Left colon (tissue), 2 donors: ENCODE measurements at regions not wholly inside any gene's neighbourhood (a gene's known extent, or its start where the extent isn't known, plus 50 kb on each side); places are given as distances from the start of the nearest gene placed in this dataset.
A peak's percentile ranks its signal among the peaks of the same experiment; 100 is the strongest.
"Not testable (repeated sequence)": the region's sequence is repeated elsewhere in the genome, so short reads cannot be mapped to it uniquely, and the experiment has no call there.

ENCODE experiments used
- ATAC-seq: fragments of 200-7000 bp; cut with Tn5 transposase; one replicate; pipeline ENCODE4 v1.9.1; 2020; ENCODE audit warnings: mild to moderate bottlenecking, moderate library complexity
- DNase-seq, 2 donors: peaks; one replicate each; pipeline ENCODE4 v3.0.0-alpha.2; 2020
- intact Hi-C, 2 donors: fragments of 100-400 bp; cut with DNase I in 1 of 2; cut with micrococcal nuclease in 1 of 2; formaldehyde crosslinking; loops; one replicate each; pipeline versions ENCODE4 v1.11.2 to v1.14.0; 2022; cut with DNase I, micrococcal nuclease
- donor health status: DM: no; HTN: no; CAD: no.
- donor health status: DM: yes; HTN: yes; CAD: no.

GRCh38 chr15:60237446-60237845 is 160.3 kb downstream of the ANXA2 start:
- DNase-seq (no peak), ATAC-seq (no peak)
- intact Hi-C loops, result no loop called here

GRCh38 chr15:60243769-60244168 is 154.0 kb downstream of the ANXA2 start:
- no peak for DNase-seq
- intact Hi-C loops, result no loop called here
- ATAC-seq, result no peak

DNA sequence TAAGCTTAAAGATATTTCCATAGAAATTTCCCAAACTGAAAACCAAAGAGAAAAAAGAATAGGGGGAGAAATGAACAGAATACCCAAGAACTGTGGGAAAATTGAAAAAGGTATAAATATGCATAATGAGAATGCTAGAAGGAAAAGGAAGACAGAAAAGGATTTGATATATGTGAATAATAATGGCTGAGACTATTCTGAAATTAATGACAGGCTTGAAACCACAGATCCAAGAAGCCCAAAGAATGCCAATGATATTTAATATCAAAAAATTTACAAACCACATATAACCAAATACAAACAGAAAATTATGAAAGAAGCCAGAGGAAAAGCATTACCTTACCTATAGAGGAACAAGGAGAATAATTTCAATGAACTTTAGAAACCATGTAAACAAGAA is 153.0 kb downstream of the ANXA2 start:
- intact Hi-C loops, result no loop called here
- ATAC-seq (no peak), DNase-seq (no peak)

- no peak for DNase-seq
- no peak for ATAC-seq
- intact Hi-C loops, result no loop called here
Observed at GRCh38 chr15:60250316-60250715, 147.5 kb downstream of the ANXA2 start.

DNA sequence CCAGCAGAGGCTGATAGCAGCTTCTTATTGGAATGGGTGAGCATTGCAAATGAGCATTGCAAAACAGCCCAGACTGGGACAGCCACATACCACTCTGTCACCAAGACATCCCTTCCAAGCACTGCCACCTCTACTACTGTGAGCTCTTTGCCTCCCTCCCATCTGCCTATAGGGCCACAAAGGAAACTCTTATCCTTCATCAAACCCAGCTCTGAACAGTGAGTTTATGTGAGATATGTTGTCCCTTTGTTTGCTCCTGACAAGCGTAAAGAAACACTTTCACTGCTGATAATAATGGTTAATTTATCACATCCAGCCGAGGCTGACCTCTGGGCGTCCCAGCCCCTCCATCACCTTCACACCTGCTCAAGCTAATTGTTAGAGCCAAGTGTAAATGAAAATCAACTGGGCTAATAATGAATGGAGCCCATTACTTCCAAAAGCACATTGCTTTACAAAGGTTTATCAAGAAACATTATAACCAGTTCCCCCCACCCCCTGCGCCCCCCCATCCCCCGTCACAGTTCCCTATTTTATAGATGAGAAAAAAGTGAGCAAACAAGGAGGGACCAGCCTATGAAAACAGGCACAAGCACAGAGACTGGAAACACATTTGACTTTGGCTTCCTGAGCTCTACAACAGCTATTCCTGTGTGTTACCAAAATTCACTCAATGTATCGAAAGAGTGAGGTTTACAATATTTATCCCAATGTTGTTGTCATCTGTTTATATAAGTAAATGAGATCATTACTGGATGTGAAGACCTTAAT is 146.3 kb downstream of the ANXA2 start:
- ATAC-seq, result no peak
- no peak for DNase-seq
- intact Hi-C loops, result no loop called here

DNA sequence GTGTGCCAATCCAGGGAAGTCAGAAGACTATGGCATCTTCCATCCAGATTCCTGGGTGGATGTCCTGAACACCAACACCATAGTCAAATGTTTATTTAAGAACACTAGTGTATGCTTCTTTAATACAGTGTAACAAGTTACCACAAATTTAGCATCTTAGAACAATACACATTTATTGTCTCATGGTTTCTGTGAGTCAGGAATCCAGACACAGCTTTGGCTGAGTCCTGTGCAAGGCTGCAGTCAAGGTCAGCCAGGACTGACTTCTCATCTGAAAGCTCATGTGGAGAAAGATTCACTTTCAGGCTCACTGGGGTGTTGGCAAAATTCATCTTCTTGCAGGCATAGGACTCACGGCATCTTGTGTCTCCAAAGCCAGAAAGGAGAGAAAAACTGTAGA is 143.4 kb downstream of the ANXA2 start:
- no peak for DNase-seq
- intact Hi-C loops, result no loop called here
- no peak for ATAC-seq

DNA sequence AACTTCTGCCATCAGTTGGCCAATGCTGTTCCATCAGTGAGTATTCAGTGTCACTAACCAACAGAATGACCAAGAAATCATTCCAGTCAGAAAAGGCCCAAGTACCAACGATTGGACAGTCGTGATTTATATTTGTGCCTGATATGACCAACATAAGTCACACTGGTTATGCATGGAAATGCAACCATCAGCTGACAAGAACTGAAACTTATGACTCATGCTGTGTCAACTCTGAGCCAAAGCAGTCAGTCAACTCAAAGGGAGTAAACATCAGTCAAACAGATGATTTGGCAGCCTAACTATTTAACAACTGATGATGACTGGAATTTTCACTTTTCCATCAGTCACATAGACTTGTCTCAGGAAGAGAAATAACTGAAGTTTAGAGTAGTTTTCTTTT is 142.4 kb downstream of the ANXA2 start:
- ATAC-seq (peak; percentile 76), DNase-seq (no peak)
- intact Hi-C loops, result no loop called here

DNA sequence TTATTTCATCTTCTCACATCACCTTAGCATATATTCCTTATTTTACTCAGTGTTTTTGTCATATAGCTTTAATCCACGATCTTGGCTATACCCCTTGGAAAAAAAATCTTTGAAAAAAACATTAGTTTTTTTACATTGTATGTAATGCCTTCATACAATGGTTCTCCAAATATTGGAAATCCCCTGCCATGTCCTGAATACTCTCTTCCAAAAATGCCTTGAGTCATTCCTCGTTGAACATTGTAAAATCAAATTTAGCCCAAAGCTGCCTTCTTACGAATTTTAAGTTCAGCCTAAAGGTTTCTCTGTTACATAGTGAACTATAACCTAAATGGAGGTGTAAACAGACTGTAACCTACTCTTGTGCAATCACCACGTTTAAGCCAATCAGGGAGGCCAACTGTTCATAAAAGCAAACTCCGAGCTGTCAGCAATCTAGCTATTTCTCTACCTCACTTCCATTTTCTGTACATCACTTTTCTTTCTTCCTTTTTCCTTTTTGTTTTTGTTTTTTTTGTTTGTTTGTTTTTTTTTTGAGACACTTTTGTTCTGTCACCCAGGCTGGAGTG is 140.1 kb downstream of the ANXA2 start:
- no peak for ATAC-seq
- intact Hi-C loops, result no loop called here
- no peak for DNase-seq

GRCh38 chr15:60259469-60259868 is 138.3 kb downstream of the ANXA2 start:
- intact Hi-C loops, result no loop called here
- no peak for DNase-seq
- ATAC-seq, result no peak

DNA sequence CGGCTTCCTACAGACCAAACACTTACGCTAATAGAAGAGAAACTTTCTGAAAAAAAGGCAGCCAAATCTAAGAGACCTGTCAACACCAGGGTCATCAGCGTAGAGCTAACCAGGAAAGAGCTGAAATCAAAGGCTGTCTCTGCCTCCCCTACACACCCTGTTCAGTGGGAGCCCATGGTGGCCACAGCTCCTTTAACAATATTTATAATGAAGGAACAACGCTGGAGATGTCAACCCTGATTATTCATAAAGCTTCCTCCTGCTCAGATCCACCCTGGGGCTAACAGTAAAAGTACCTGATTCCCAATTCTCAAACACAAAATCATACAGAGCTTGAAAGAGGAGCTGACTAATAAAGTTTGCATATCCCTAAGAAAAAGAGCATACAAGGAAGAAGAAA is 133.7 kb downstream of the ANXA2 start:
- DNase-seq, result no peak

GRCh38 chr15:60264566-60264965 is 133.2 kb downstream of the ANXA2 start:
- DNase-seq (no peak), ATAC-seq (no peak)
- intact Hi-C loops, result no loop called here

More for the DNA sequence above, 133.7 kb downstream of the ANXA2 start:
- intact Hi-C loops, result no loop called here
- no peak for ATAC-seq

- DNase-seq, result no peak
- ATAC-seq, result no peak
- intact Hi-C loops, result no loop called here
Observed at GRCh38 chr15:60265057-60265456, 132.7 kb downstream of the ANXA2 start.

DNA sequence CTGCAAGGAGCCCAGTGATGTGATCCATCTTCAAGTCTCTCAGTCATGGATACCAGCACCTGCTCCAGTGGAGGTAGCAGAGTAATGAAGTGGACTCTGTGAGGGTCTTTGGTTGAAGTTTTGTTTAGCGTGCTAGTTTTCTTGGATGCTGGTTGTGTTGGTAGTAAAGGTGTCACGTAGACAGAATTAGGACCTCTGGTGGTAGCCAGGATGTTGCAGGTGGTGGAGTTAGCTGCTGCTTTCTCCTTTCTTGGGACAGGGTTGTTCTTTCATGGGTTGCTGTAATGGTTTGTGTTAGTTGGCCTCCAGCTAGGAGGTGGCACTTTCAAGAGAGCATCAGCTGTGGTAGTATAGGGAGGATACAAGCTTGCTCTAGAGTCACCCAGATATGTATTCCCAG is 125.2 kb downstream of the ANXA2 start:
- no peak for DNase-seq
- ATAC-seq, result no peak
- intact Hi-C loops, result no loop called here

GRCh38 chr15:60275624-60276023 is 122.2 kb downstream of the ANXA2 start:
- intact Hi-C loops, result no loop called here
- ATAC-seq (no peak), DNase-seq (no peak)

DNA sequence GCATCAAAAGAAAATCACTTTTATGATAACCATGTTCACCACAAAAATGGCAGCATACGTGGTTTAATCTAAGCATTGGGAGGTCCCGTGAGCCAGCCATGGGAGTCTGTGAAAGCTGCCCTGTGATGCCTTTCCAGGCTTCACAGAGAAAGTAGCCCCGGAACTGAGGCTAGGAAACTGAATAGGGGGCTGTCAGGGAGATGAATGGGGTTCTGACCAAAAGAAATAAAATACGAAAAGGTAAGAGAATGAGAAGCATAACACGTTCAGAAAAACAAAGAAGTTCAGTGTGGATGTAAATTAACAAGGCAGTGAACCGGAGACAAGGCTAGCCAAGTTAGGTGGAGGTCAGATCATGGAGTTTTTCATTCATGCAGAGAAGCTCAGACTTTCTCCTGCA is 118.9 kb downstream of the ANXA2 start:
- no peak for DNase-seq
- ATAC-seq, result no peak
- intact Hi-C loops, result no loop called here

- intact Hi-C loops, result no loop called here
- no peak for ATAC-seq
- DNase-seq, result no peak
Observed at GRCh38 chr15:60280259-60280658, 117.5 kb downstream of the ANXA2 start.

- ATAC-seq (no peak), DNase-seq (no peak)
- intact Hi-C loops, result no loop called here
Observed at GRCh38 chr15:60283936-60284335, 113.8 kb downstream of the ANXA2 start.

DNA sequence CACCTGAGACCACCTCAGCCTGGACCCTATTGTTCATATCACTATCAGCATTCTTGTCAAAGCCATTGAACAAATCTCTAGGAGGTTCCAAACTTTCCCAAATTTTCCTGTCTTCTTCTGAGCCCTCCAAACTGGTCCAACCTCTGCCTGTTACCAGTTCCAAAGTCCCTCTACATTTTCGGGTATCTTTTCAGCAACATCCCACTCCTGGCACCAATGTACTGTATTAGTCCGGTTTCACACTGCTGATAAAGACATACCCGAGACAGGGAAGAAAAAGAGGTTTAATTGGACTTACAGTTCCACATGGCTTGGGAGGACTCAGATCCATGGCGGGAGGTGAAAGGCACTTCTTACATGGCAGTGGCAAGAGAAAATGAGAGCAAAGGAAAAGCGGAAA is 101.9 kb downstream of the ANXA2 start:
- intact Hi-C loops, ATAC-seq, DNase-seq: not testable (repeated sequence)

- intact Hi-C loops, result no loop called here
- DNase-seq (no peak), ATAC-seq (no peak)
Observed at GRCh38 chr15:60297047-60297446, 100.7 kb downstream of the ANXA2 start.
